Kidney tubule cell (primary cell): ENCODE measurements at regions not wholly inside any gene's neighbourhood (a gene's known extent, or its start where the extent isn't known, plus 50 kb on each side); places are given as distances from the start of the nearest gene placed in this dataset.
"Not testable (repeated sequence)": the region's sequence is repeated elsewhere in the genome, so short reads cannot be mapped to it uniquely, and the experiment has no call there.

Source experiments
- DNase-seq: peaks from one replicate; pipeline ENCODE4 v3.0.0-alpha.2; 2018; ENCODE audit warnings: low spot score

- DNase-seq, result peak; percentile 92
Observed at GRCh38 chr4:99763635-99764101, 53.0 kb upstream of the DAPP1 start.

- DNase-seq, result no peak
Observed at GRCh38 chr4:99762728-99763127, 53.9 kb upstream of the DAPP1 start.

GRCh38 chr4:99759988-99760387 lies 56.6 kb upstream of the DAPP1 start:
- DNase-seq, result no peak

- no peak for DNase-seq
Observed at GRCh38 chr4:99759346-99759984, 57.2 kb upstream of the DAPP1 start.

- no peak for DNase-seq
Observed at GRCh38 chr4:99755223-99755944, 61.2 kb upstream of the DAPP1 start.

GRCh38 chr4:99754756-99755155 lies 61.9 kb upstream of the DAPP1 start:
- DNase-seq, result no peak

GRCh38 chr4:99753931-99754330 lies 62.7 kb upstream of the DAPP1 start:
- no peak for DNase-seq

- no peak for DNase-seq
Observed at GRCh38 chr4:99749445-99750391, 66.9 kb upstream of the DAPP1 start.

GRCh38 chr4:99746443-99746842 lies 70.2 kb upstream of the DAPP1 start:
- DNase-seq, result no peak

- DNase-seq, result no peak
Observed at GRCh38 chr4:99736846-99737245, 79.2 kb upstream of the C4orf54 start.

- no peak for DNase-seq
Observed at GRCh38 chr4:99735822-99736221, 78.2 kb upstream of the C4orf54 start.

GRCh38 chr4:99734583-99735322 lies 77.1 kb upstream of the C4orf54 start:
- DNase-seq, result no peak

- DNase-seq, result not testable (repeated sequence)
Observed at GRCh38 chr4:99733455-99733854, 75.8 kb upstream of the C4orf54 start.

- DNase-seq, result no peak
Observed at GRCh38 chr4:99729186-99729585, 71.6 kb upstream of the C4orf54 start.

GRCh38 chr4:99724067-99724466 lies 66.4 kb upstream of the C4orf54 start:
- DNase-seq, result no peak

GRCh38 chr4:99723612-99724011 lies 66.0 kb upstream of the C4orf54 start:
- peak; percentile 81 for DNase-seq

GRCh38 chr4:99722725-99723124 lies 65.1 kb upstream of the C4orf54 start:
- no peak for DNase-seq

- DNase-seq, result no peak
Observed at GRCh38 chr4:99722006-99722405, 64.4 kb upstream of the C4orf54 start.

- DNase-seq, result no peak
Observed at GRCh38 chr4:99720206-99720605, 62.6 kb upstream of the C4orf54 start.

GRCh38 chr4:99716996-99717395 lies 59.4 kb upstream of the C4orf54 start:
- DNase-seq, result no peak

- DNase-seq, result peak; percentile 39
Observed at GRCh38 chr4:99715286-99715685, 57.7 kb upstream of the C4orf54 start.

- DNase-seq, result no peak
Observed at GRCh38 chr4:99714179-99714578, 56.6 kb upstream of the C4orf54 start.
